ENCODE measurements at regions not wholly inside any gene's neighbourhood (a gene's known extent, or its start where the extent isn't known, plus 50 kb on each side); places are given as distances from the start of the nearest gene placed in this dataset.

GRCh38 chr2:187213798-187214197, 234.3 kb downstream of the CALCRL start:
- TF ChIP-seq CTCF (optimal IDR thresholded peaks at IDR 0.05 in 1 of 3, IDR thresholded peaks at IDR 0.05 in 1 of 3, conservative IDR thresholded peaks at IDR 0.05 in 1 of 3; ENCODE audit: extremely low read depth in 1 of 3, insufficient read depth in 2 of 3, low read length in 3 of 3) (no peak), EZH2 (IDR thresholded peaks at IDR 0.05; ENCODE audit: low read length) (no peak)

All from keratinocyte (primary cell).